HG02938 (cell line): ENCODE measurements at regions not wholly inside any gene's neighbourhood (a gene's known extent, or its start where the extent isn't known, plus 50 kb on each side); places are given as distances from the start of the nearest gene placed in this dataset.

Experiments used
- ATAC-seq: cut with Tn5 transposase; IDR thresholded peaks from one replicate; pipeline ENCODE4 v1.9.1; 2021; ENCODE audit warnings: mild to moderate bottlenecking, moderate library complexity; ENCODE audit not compliant: unreplicated experiment

DNA sequence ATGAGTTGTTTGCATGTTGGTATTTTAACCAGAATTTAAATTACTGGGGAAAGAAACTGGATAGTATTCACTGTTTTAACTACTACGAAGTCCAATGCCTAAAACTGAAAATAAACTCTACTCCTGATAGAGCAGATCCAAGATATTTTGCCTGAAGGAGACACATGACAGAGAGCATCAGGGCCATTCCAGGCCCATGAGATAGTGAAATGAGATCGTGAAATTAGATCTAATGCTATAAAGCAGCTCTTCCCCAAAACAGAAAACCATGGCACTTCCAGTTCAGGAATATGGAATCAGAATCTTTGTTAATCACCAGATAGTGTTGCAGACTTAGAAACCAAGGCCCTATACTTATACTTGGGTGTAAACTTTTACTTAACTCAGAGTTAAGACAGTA, 124.3 kb upstream of the CACNA2D1 start:
- no peak for ATAC-seq

- ATAC-seq, result no peak
Measured at GRCh38 chr7:82567356-82567755, 123.8 kb upstream of the CACNA2D1 start.

GRCh38 chr7:82566752-82567151, 123.2 kb upstream of the CACNA2D1 start:
- no peak for ATAC-seq

DNA sequence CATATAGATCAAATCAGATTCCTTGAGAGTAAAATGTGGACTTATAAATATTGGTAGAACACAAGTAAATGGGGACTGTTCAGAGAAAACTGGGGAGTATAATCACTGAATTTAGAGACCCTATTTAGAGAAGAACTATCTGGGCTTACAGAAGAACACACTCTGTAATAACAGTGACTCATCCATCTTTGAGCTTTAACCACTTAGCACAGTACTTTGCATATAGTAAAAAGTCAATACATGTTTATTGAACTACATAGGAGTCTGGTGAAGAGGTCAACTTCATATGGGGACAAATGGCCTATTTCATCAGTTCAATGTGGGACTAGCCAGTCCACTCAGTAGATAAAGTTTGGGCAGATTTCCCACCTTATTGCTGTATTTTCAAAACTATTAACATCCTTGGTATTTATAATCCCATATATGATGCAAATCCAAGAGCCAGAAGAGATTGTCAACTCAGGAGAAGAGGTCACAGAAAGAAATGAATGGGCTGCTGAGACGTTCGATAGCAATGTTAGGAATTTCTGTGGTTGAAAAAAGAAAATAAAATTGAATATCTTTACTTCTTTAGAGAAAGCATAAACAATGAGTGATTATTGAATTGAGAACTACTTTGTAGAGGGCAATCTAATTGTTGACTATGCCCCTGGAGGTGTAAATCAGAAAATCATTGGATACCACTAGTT, 119.3 kb upstream of the CACNA2D1 start:
- ATAC-seq, result no peak

GRCh38 chr7:82559193-82559805, 115.7 kb upstream of the CACNA2D1 start:
- peak; percentile 64 for ATAC-seq

DNA sequence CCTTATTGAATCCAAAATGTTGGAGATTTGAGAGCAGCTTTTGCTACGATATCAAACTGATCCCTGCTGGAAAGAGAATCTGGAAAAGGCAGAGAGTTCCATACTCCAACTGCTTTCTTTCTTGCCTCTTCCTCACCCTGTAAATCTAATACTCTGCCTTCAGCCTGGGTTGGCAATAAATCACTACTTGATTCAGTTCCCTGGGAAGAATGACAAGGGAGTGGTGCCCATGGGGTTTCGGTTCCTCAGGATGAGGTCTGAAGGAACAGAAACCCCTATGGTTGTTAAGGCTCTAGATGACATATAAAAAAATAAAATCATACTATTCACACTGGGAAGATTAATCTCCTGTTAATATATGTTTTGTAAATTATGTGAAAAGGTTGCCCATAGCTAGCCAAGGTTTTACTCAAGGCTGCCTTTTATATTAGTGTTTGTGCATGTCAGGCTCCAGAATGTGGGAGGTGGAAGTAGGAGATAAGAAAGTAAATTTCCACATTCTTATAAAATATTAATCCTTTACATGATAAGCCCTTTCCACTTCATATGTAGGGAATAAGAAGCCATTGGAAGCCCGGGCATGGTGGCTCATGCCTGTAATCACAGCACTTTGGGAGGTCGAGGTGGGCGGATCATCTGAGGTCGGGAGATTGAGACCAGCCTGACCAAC, 106.2 kb upstream of the CACNA2D1 start:
- no peak for ATAC-seq

- ATAC-seq, result no peak
Measured at GRCh38 chr7:82548141-82548688, 104.6 kb upstream of the CACNA2D1 start.

DNA sequence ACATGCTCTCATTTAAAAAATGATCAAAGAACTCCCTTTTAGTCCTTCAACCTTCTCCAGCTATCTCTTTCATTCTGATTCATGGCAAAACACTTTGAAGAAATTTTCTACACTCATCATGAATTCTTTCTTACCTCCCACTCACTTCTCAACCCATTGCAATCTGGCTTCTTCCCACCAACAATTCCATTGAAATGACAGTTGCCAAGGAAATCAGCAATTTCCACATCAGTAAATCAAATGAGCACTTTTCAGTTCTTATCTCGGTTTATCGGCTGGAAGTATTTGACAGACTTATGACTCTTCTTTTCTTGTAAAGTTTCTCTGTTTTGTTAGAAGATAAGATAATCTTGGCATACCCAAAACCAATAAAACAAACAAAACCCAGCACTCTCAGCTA, 99.1 kb upstream of the CACNA2D1 start:
- no peak for ATAC-seq

DNA sequence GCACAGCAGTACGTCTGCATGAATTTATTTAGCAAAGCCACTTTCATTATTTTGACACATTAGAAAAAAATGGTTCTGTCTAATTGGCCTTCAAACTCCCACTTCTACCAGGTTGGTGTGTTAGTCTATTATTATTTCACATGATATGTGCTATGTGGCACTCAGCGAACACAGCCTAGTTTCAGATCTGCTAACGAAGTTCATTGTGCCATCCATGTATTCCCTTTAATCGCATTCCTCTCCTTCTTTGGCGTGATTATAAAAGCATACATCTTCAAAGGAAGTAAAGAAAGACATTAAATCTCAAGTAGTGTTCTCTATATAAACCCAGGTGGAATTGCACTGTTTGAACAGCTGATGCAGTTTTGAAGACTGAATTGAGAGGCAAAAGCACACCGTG, 96.4 kb upstream of the CACNA2D1 start:
- ATAC-seq, result no peak

- no peak for ATAC-seq
Measured at GRCh38 chr7:82534684-82535083, 91.1 kb upstream of the CACNA2D1 start.

- ATAC-seq, result no peak
Measured at GRCh38 chr7:82530361-82530760, 86.8 kb upstream of the CACNA2D1 start.

GRCh38 chr7:82528577-82529310, 85.2 kb upstream of the CACNA2D1 start:
- ATAC-seq, result no peak

DNA sequence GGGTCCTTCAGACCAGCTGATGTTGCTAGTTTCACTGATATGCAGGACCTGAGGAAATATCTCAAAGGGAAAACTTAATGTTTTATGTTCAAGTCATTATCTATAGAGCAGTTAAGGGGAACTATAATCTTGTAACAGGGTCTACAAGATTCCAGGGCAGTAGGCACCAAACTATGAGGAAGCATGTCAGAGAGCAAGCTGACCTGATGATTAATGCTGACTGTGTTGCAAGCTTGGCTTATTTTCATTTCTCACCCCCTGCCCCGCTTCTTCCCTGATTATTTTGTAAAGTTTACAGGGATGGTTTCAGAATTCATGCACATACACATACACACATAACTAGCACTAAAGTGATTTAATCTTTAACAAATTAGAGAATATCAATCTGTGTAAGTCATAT, 84.3 kb upstream of the CACNA2D1 start:
- no peak for ATAC-seq

- no peak for ATAC-seq
Measured at GRCh38 chr7:82521906-82522445, 78.4 kb upstream of the CACNA2D1 start.

DNA sequence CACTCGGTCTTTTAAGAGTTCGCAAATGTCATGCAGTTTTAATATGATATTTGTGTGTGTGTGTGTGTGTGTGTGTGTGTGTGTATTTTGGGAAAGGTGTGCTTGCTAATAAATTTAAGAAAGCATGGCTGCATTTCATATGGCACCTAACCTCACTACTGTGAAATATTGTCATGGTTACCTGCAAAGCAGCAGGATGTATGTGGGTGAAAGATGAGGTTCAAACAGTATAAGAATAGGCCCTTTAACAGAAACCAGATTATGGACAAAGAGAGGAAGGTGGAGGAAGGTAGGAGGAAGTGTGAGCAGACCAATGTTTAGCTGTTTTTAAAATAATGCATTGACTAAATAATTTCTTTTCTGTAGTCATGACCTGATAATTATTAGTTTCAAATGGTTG, 73.5 kb upstream of the CACNA2D1 start:
- peak; percentile 62 for ATAC-seq

- ATAC-seq, result no peak
Measured at GRCh38 chr7:82511542-82511941, 68.0 kb upstream of the CACNA2D1 start.

- no peak for ATAC-seq
Measured at GRCh38 chr7:82507976-82508677, 64.5 kb upstream of the CACNA2D1 start.

DNA sequence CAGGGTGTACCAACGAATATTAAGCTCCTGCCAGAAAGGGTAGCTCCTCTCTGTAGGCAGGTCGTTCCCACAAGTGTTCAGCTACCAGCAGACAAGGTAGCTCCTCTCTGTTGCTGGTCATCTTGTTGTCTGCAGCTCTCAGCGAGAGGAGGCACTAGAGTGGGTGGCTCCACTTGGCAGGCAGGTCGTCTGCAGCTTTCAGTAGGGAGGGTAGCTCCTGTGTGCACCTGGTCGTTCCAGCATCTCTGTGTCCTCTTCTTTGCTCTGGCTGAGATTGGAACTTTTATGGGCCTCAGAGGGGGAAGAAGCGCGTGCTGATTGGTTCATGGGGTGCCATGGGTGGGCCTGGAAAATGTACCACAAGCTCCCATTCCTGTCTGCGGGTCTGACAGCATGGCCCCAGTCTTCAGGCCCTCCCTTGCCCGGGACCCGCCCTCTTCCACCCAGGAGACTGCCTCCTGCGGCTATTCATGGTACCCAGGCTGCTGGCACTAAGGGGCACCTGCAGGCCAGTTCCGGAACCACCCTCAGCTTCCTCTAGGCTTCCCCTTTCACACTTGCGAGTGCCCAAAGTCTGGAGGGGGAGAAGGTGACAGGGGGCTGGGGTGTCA, 63.9 kb upstream of the CACNA2D1 start:
- no peak for ATAC-seq

DNA sequence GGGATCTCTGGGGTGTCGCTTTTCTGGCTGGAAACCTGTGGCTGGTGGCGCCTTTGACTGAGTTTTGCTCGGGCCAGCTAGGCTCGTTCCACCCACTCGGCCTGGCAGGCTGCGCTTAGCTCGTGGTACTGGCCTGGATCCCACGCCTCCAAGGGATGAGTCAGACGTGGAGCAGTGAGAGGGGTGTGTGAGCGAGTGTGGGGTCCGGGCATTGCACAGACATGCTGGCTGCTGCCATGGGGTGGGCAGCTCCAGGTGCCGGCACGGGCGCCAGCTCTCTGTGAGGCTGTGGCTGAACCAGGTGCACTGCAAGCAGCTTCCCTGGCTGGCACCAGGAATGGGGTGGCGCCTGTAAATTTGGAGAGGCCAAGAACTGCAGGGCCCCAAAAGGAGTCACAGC, 63.1 kb upstream of the CACNA2D1 start:
- no peak for ATAC-seq

DNA sequence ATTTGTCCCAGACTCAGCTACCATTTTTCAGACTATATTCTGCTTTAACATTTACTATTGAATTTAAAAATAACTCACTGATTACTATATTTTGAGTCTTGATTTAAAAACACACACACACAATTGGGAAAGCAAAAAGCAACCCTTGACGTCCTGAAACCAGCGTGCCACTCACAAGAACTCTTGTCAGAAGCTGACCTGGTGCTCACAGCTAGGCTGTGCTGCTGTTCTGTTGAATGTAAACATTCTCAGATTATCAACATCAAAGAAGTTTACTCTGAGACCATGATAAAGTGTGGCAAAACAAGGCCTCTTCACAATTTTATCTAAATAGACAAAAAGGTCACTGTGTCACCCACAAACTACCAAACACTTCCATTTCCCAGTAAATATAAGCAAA, 62.6 kb upstream of the CACNA2D1 start:
- no peak for ATAC-seq
